DMS53 (cell line): ENCODE measurements at regions not wholly inside any gene's neighbourhood (a gene's known extent, or its start where the extent isn't known, plus 50 kb on each side); places are given as distances from the start of the nearest gene placed in this dataset.

Experiments used
- DNase-seq: peaks from one replicate; lab custom pipeline; 2025; lab: John Stamatoyannopoulos, UW

DNA sequence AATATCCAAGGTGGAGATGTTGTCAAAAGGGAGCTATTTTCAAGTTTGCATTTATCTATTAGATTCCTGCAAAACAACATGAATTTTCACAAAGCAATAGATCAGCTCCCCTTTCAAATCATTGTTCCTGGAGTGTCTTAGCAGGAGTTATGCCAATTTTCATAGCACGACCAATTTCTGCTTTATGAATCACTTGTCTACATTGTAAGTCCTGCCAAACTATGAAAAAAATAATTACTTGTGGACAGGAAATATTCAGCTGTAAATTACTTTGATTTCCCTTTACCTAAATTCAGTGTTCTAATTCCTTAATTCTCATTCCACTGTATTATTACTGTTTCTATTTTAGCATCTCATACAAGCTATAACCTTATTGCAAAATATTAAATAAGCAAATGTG lies 1289.6 kb downstream of the NSUN3 start:
- no peak for DNase-seq

DNA sequence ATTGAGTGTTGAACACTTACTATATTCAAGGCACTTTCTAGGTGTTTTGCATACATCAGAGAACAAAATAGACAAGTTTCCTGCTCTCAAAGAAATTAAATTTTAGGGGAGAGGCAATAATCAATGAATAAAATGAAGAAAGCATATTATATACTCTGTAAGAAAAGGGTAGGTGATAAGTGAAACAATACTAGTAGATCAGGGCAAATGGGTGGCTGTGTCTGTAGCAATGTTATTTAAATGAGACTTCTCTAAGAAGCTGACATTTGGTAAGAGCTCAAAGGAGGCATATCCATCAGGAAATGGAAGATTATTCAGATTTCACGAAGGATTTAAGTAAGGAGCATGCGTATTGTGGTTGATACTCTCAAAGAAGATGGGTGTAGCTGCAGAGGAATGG lies 1291.6 kb downstream of the NSUN3 start:
- DNase-seq: no peak

DNA sequence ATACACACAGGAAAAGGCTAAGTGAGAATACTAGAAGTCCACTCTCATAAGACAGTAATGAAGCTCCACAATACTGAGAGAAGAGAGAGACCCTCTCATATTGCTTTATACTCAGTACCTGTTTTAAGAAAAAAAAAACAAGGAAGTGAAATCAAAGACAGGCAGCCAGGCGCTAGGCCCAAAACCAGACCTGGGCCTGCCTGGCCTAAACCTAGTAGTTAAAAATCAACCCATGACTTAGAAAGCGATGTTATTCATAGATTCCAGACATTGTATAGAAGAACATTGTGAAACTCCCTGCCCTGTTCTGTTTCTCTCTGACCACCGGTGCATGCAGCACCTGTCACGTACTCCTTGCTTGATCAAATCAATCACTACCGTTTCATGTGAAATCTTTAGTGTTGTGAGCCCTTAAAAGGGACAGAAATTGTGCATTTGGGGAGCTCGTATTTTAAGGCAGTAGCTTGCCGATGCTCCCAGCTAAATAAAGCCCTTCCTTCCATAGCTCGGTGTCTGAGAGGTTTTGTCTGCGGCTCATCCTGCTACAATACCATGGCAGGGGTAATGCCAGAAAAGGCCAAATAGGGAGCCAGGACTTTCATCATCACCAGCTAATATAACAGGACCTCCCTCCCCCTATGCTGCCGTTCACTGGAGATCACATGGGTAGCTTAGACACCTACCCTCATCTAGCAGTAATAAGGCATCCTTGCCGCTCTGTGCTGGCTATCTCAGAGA lies 1294.1 kb downstream of the NSUN3 start:
- no peak for DNase-seq

GRCh38 chr3:95387242-95388021 lies 1324.6 kb downstream of the NSUN3 start:
- DNase-seq: no peak

- DNase-seq: no peak
These were observed 1327.0 kb downstream of the NSUN3 start for GRCh38 chr3:95389725-95390313.

- no peak for DNase-seq
These were observed 1331.4 kb downstream of the NSUN3 start for GRCh38 chr3:95394286-95394685.

- DNase-seq: no peak
These were observed 1336.7 kb downstream of the NSUN3 start for GRCh38 chr3:95399585-95399984.

GRCh38 chr3:95401693-95402092 lies 1338.8 kb downstream of the NSUN3 start:
- no peak for DNase-seq

DNA sequence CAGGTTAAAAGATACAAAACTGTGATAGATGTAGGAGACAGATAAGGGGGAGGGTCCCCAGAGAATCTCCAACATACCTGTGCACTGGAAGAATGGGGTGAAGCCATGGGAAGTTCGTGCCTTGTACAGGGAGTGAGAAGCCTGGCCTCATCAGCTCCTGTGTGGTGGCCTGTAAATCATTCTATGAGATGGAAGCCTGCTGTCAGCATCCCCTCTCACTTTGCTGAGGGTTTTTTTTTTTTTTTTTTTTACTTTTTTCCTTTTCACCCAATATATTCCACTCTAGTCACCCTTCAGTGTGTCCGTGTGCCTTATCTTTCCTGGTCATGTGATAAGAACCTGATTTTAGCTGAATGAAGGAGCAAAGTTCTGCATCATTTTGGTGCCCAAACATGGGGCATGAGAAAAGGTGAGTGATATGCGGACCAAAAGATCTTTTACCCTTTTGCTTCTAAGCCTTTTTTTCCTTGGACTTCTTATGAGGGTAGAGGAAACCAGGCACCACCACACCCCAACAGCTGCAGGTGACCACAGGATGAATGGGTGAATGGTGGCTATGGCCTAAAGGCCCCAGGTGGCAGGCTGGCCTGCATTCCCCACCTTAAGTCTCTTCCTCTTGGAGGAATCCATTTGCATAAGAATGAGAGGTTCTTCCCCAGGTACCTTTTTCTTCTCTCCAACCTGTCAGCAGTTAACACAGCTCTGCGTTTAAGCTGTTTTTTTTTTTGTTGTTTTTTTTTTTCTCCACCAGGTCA lies 1345.0 kb downstream of the NSUN3 start:
- no peak for DNase-seq

DNA sequence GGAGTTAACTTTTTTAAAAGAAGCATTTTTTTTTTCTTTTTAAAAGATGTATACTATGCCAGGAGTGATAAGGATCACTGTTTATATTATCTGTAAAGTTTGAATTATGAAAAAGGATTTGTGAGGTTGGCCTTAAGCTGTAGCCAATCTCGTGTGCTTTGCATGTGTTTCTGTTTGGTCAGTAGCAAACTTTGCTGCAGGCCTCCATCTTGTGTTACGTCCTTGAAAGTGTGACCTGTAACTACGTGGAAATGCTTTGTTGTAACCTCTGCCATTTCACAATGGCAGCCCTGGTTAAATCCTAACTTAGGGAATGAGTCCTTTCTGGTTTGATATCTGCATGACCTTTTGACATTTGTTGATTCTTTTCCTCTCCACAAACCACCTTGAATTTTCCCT lies 1345.6 kb downstream of the NSUN3 start:
- no peak for DNase-seq

GRCh38 chr3:95418251-95418650 lies 1355.4 kb downstream of the NSUN3 start:
- DNase-seq: no peak

DNA sequence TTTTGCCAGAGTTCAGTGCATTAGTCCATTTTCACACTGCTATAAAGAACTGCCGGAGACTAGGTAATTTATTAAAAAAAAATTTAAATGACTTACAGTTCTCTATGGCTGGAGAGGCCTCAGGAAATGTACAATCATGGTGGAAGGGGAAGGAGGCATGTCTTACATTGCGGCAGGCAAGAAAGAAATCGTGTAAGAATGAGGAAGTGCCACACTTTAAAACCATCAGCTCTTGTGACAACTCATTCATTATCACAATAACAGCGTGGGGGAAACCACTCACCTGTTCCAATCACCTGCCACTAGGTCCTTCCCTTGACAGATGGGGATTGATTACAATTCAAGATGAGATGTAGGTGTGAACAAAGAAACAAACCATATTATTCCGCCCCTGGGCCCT lies 1361.4 kb downstream of the NSUN3 start:
- DNase-seq: no peak

GRCh38 chr3:95434491-95434890 lies 1371.6 kb downstream of the NSUN3 start:
- no peak for DNase-seq

GRCh38 chr3:95437409-95437808 lies 1374.5 kb downstream of the NSUN3 start:
- DNase-seq: no peak

GRCh38 chr3:95438274-95438673 lies 1375.4 kb downstream of the NSUN3 start:
- DNase-seq: no peak

DNA sequence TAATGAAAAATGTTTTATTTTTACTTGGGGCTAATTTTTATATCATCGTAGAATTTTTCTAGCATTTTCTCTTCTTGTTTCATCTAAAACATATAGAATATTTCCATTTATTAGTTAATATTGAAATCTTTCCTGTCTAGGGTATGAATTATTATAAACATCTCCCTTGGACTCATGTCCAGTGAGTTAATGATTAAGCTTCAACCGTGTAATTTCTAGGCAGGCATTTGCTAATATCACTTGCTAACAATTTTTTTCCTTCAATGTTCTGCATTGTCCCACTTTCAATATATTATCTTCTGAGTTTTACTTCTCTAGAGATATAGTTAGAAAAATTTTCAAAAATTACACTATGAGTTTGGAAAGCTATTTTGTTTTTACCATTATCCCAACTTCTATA lies 1371.6 kb upstream of the EPHA6 start:
- peak; percentile 47 for DNase-seq

DNA sequence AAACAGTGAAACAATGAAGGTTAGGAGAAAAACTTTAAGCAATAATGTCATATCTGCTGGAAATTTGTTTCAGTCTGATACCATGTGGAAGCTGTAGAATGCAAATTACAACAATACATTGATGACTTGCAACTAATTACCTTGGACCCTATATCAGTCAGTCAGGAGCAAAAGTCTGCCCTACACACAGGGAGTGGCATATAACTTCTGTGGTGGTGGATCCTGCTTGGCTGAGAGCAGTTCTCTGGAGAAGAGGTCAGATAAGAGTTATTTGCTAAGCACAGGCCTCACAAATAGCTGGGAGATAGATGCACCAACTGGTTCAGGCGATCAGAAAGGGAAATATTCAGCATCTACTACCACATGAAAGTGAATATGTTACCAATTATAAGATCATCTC lies 1364.6 kb upstream of the EPHA6 start:
- no peak for DNase-seq

- DNase-seq: no peak
These were observed 1361.2 kb upstream of the EPHA6 start for GRCh38 chr3:95453242-95453641.

DNA sequence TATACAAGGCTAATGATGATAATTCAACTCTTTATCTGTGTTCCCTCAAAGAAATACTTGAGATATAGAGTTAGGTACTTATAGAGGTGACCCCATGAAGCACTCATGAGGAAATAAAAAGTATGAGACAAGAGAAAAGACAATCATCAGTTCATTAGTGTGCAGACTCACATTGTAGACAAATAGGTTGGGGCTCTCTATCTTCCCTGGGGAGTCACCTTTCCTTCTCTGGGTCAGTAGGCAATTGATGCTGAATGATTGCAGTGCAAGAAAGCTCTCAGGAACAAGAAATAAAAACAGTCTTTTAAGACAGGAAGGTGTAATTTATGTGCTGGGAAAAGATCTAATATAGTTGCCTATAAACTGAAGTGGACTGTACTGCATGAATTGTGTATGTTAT lies 1357.6 kb upstream of the EPHA6 start:
- no peak for DNase-seq

- DNase-seq: no peak
These were observed 1354.7 kb upstream of the EPHA6 start for GRCh38 chr3:95459706-95460105.

DNA sequence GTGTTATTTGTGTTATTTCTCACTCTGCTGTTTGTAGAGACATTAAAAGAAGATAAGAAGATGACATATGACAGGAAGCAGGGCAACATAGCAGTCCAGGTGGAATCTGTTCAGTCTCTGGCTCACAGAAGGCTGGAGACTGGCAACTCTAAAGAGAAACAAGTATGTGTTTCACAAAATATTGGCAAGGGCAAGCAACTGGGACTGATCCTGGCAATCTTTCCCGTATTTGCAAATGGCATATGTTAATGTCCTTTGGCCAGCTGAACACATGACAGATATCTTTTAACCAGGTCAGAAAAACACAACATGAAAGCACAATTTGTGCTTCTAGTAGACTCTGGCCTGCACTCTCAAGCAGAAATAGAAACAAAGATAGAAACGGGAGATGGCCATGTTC lies 1354.1 kb upstream of the EPHA6 start:
- DNase-seq: no peak

DNA sequence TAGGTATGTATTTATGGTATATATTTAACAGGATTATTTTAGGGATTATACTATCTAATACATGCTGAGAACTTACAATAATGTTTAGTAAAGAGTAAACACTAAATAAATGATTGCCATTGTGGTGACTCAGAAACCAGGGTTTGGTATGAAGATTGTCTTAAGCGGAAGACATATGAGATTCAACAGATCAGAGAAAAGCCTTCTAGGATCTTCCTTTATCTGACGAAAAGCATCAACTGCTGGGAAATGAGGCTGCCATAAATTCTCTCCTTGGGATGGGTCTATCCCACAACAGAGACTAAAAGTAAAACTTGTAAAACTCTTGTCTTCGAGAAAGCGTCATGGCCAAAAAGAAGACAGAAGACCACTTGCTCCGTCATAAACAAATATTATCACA lies 1352.2 kb upstream of the EPHA6 start:
- no peak for DNase-seq

DNA sequence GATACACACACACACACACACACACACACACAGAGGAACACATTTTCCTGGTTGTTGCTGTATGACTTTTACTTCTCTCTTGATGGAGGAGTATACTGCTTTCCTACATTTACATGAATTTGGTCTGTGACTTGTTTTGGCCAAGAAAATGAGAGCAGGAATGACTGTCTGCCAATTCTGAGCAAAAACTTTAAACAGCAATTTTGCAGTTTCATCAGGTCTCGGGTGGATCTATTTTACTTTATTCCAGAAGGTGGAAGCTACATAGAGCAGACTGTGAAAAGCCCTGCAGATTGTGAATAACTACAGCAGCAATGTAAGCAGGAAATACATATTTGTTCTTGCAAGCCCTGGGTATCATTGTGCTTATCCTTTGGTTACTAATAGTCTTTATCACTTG lies 1350.0 kb upstream of the EPHA6 start:
- DNase-seq: no peak
